Esophagus (tissue), 2 donors: ENCODE measurements at regions not wholly inside any gene's neighbourhood (a gene's known extent, or its start where the extent isn't known, plus 50 kb on each side); places are given as distances from the start of the nearest gene placed in this dataset.

Experiments used
- H3K27ac ChIP-seq, 2 donors: one replicate each; pipeline ENCODE4 v1.5.1; 2013; ENCODE audit warnings: low read depth in 2 of 2, mild to moderate bottlenecking in 2 of 2, inconsistent platforms in 1 of 2, low read length in 1 of 2, moderate library complexity in 1 of 2
- H3K27me3 ChIP-seq, 2 donors: one replicate each; pipeline ENCODE4 v1.6.1; 2013; ENCODE audit warnings: low read length in 2 of 2, control low read depth in 1 of 2, mild to moderate bottlenecking in 1 of 2; ENCODE audit not compliant: insufficient read depth in 2 of 2, control insufficient read depth in 1 of 2
- H3K36me3 ChIP-seq, 2 donors: one replicate each; pipeline ENCODE4 v1.6.1; 2013; ENCODE audit warnings: low read length in 1 of 2; ENCODE audit not compliant: control insufficient read depth in 2 of 2, insufficient read depth in 2 of 2
- H3K4me1 ChIP-seq, 2 donors: one replicate each; pipeline ENCODE4 v1.6.1; 2013; ENCODE audit warnings: low read length in 1 of 2; ENCODE audit not compliant: control insufficient read depth in 2 of 2, insufficient read depth in 2 of 2
- H3K4me3 ChIP-seq, 2 donors: one replicate each; pipeline ENCODE4 v1.5.1; 2013; ENCODE audit warnings: low read length in 2 of 2, mild to moderate bottlenecking in 2 of 2, low read depth in 1 of 2, moderate library complexity in 1 of 2
- H3K9me3 ChIP-seq, 2 donors: one replicate each; pipeline ENCODE4 v1.6.1; 2013; ENCODE audit warnings: mild to moderate bottlenecking in 2 of 2, low read depth in 1 of 2, low read length in 1 of 2, moderate library complexity in 1 of 2; ENCODE audit not compliant: control insufficient read depth in 2 of 2, insufficient read depth in 1 of 2
- WGBS, 2 donors: extraction: QIAGEN DNeasy Blood & Tissue Kit; methylation state at CpG; one replicate each; pipeline ENCODE4 v1.1.7; 2013; 5-methylcytosine and 5-hydroxymethylcytosine counted together
- donor health status: healthy with polysubstance abuse.
- donor health status: Bipolar disorder and iron deficiency.

DNA sequence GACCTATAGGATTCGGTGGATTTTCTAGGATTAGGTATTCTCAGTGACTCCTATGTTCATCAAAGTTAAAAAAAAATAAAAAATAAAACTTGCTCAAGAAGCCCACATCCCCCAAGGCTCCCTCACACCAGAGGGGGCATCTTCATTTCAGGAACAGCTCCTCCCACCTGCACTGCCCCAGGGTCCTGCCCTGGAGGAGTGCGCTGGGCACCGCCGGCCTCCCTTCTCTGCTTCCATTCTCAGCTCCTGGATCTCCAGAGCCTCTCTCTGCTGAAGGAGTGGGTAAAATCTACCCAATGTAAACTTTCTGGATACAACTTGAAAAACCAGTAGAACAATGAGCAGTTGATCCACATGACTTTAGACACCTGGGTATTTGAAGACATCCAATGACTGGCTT lies 359.8 kb upstream of the IRX4 start:
- Histone ChIP-seq H3K9me3 (no peaks in the 10 kb centered on the region), H3K27me3 (no peaks in the 10 kb centered on the region), H3K36me3 (no peaks in the 10 kb centered on the region), H3K27ac (no peak overlapping the region), H3K4me3 (no peak overlapping the region), H3K4me1 (no peaks in the 10 kb centered on the region)
- 89 to 95% methylated on average over 4 of the region's 4 CpGs for WGBS, 2 donors

GRCh38 chr5:2241842-2242241 lies 359.1 kb upstream of the IRX4 start:
- Histone ChIP-seq H3K36me3 (no peaks in the 10 kb centered on the region), H3K27ac (no peak overlapping the region), H3K27me3 (no peaks in the 10 kb centered on the region), H3K4me1 (no peaks in the 10 kb centered on the region), H3K4me3 (no peak overlapping the region), H3K9me3 (no peaks in the 10 kb centered on the region)
- 76 to 77% methylated on average over 5 of the region's 5 CpGs for WGBS, 2 donors

- Histone ChIP-seq H3K36me3 (no peaks in the 10 kb centered on the region), H3K27me3 (no peaks in the 10 kb centered on the region), H3K9me3 (no peaks in the 10 kb centered on the region), H3K4me3 (no peak overlapping the region), H3K4me1 (no peaks in the 10 kb centered on the region), H3K27ac (no peak overlapping the region)
- WGBS, 2 donors, result 83 to 86% methylated on average over 16 of the region's 16 CpGs
Observed at GRCh38 chr5:2240118-2240904, 357.6 kb upstream of the IRX4 start.

- Histone ChIP-seq H3K4me1 (no peaks in the 10 kb centered on the region), H3K27ac (no peak overlapping the region), H3K36me3 (no peaks in the 10 kb centered on the region), H3K27me3 (no peaks in the 10 kb centered on the region), H3K4me3 (no peak overlapping the region), H3K9me3 (no peaks in the 10 kb centered on the region)
- 80% methylated on average over 17 of the region's 17 CpGs for WGBS, 2 donors
Observed at GRCh38 chr5:2239201-2239910, 356.6 kb upstream of the IRX4 start.

DNA sequence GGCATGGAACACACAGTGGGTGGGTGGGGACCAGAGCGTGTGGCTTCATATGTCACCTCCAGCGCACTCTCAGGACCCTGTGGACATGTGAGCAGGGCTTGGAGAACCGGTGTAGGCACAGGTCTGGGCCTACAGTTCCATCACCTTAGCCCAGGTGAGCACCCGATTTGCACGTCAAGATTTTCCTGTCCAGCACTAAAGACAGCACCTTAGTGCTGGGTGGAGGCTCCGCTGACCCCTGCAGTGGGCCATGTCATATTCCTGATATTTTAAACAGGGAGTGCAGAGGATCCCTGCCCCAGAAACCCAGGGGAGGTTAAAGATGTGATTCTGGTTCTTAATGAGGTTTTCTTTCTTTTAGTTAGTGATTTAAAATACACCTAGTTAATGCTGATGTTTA lies 356.0 kb upstream of the IRX4 start:
- Histone ChIP-seq H3K4me1 (no peaks in the 10 kb centered on the region), H3K9me3 (no peaks in the 10 kb centered on the region), H3K4me3 (no peak overlapping the region), H3K27ac (no peak overlapping the region), H3K36me3 (no peaks in the 10 kb centered on the region), H3K27me3 (no peaks in the 10 kb centered on the region)
- WGBS, 2 donors, result 83 to 86% methylated on average over 6 of the region's 6 CpGs

- Histone ChIP-seq H3K36me3 (no peaks in the 10 kb centered on the region), H3K4me3 (no peak overlapping the region), H3K27ac (no peak overlapping the region), H3K4me1 (no peaks in the 10 kb centered on the region), H3K27me3 (no peaks in the 10 kb centered on the region), H3K9me3 (no peaks in the 10 kb centered on the region)
- 33 to 41% methylated on average over 3 of the region's 3 CpGs for WGBS, 2 donors
Observed at GRCh38 chr5:2227433-2227832, 344.7 kb upstream of the IRX4 start.

GRCh38 chr5:2224689-2225088 lies 342.0 kb upstream of the IRX4 start:
- H3K9me3 ChIP-seq, result no peaks in the 10 kb centered on the region
- no peak overlapping the region for H3K27ac ChIP-seq
- no peaks in the 10 kb centered on the region for H3K4me1 ChIP-seq
- 91% methylated on average over 13 of the region's 13 CpGs for WGBS, 2 donors
- H3K36me3 ChIP-seq, result no peaks in the 10 kb centered on the region
- no peaks in the 10 kb centered on the region for H3K27me3 ChIP-seq
- H3K4me3 ChIP-seq, result no peak overlapping the region

- Histone ChIP-seq H3K9me3 (no peaks in the 10 kb centered on the region), H3K27me3 (no peaks in the 10 kb centered on the region), H3K27ac (no peak overlapping the region), H3K4me3 (no peak overlapping the region), H3K4me1 (no peaks in the 10 kb centered on the region), H3K36me3 (no peaks in the 10 kb centered on the region)
- WGBS, 2 donors, result 81 to 83% methylated on average over 15 of the region's 15 CpGs
Observed at GRCh38 chr5:2223303-2223702, 340.6 kb upstream of the IRX4 start.

DNA sequence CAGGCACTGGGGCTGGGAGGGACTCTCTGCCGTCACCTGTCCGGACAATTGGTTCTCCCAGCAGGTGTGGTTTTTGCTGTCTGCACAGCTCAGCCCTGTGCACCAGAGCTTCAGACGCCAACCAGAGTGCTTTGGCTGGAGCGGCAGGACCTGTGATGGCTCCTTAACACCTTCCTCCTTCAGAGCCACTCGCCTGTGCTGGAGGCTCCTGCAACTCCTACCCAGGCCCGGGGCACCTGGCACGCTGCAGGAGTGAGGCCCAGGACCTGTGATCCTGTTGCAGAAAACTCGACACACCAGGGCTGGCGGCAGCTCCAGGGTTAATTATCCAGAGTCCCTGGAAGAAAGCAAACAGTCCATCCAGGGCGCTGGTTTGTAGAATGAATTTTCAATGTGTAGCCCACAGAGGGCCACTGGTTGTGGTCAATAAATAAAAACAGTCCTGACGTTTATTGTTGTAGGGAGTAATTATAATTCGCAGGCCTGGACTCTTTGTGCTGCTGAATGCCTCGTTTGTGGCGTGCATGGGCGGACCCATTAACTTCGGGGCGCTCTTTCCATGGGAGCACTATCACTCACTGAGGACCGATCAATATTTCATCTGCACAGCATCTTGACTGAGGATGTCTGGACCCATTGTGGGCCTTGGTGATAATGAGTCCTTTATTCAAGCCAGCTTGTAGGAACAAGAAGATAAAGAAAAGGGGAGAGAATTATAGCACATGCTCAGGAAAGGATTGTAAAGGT lies 339.7 kb upstream of the IRX4 start:
- no peaks in the 10 kb centered on the region for H3K36me3 ChIP-seq
- H3K9me3 ChIP-seq, result no peaks in the 10 kb centered on the region
- no peaks in the 10 kb centered on the region for H3K4me1 ChIP-seq
- H3K27ac ChIP-seq, result no peak overlapping the region
- H3K27me3 ChIP-seq, result no peaks in the 10 kb centered on the region
- H3K4me3 ChIP-seq, result no peak overlapping the region
- 75 to 83% methylated on average over 18 of the region's 18 CpGs for WGBS, 2 donors
